Fibroblast of lung (primary cell): ENCODE measurements at regions not wholly inside any gene's neighbourhood (a gene's known extent, or its start where the extent isn't known, plus 50 kb on each side); places are given as distances from the start of the nearest gene placed in this dataset.

Experiments used
- DNase-seq, 2 donors: peaks; one replicate each; pipeline versions ENCODE4 v3.0.0 to v3.0.0-alpha.2; 2010; ENCODE audit warnings: low read depth in 2 of 2
- H2AFZ ChIP-seq: 2 replicates; pipeline ENCODE4 v1.5.1; 2012; ENCODE audit warnings: low read length, control low read depth, inconsistent platforms
- H3K27ac ChIP-seq: 2 replicates; pipeline ENCODE4 v1.5.1; 2011; ENCODE audit warnings: low read length, control low read depth; ENCODE audit not compliant: insufficient read depth
- H3K27me3 ChIP-seq: 2 replicates; pipeline ENCODE4 v1.5.1; 2011; ENCODE audit warnings: mild to moderate bottlenecking, low read length; ENCODE audit not compliant: control insufficient read depth, insufficient read depth
- H3K36me3 ChIP-seq: 2 replicates; pipeline ENCODE4 v1.5.1; 2011; ENCODE audit warnings: low read length; ENCODE audit not compliant: control insufficient read depth, insufficient read depth
- H3K4me1 ChIP-seq: 2 replicates; pipeline ENCODE4 v1.5.1; 2011; ENCODE audit warnings: low read length; ENCODE audit not compliant: control insufficient read depth, insufficient read depth; ENCODE audit errors: extremely low read depth
- H3K4me2 ChIP-seq: 2 replicates; pipeline ENCODE4 v1.5.1; 2011; ENCODE audit warnings: low read length, control low read depth; ENCODE audit not compliant: insufficient read depth; ENCODE audit errors: extremely low read depth
- H3K4me3 ChIP-seq, 4 experiments: fragments of 200-600 bp in 1 of 4; sonication (generic) in 1 of 4; replicated peaks in 1 of 4; 2 replicates each; pipeline ENCODE4 v1.5.1; 2011 to 2016; ENCODE audit warnings: low read length in 4 of 4, low read depth in 3 of 4, mild to moderate bottlenecking in 3 of 4, control low read depth in 2 of 4, inconsistent platforms in 1 of 4, mixed read lengths in 1 of 4; ENCODE audit not compliant: insufficient read depth in 1 of 4; ENCODE audit errors: control extremely low read depth in 1 of 4
- H3K79me2 ChIP-seq: 2 replicates; pipeline ENCODE4 v1.5.1; 2012; ENCODE audit warnings: mild to moderate bottlenecking, low read length, inconsistent platforms; ENCODE audit not compliant: control insufficient read depth, insufficient read depth
- H3K9ac ChIP-seq: 2 replicates; pipeline ENCODE4 v1.5.1; 2011; ENCODE audit warnings: mild to moderate bottlenecking, low read length, control low read depth; ENCODE audit not compliant: insufficient read depth
- H3K9me3 ChIP-seq: 2 replicates; pipeline ENCODE4 v1.5.1; 2012; ENCODE audit warnings: low read depth, low read length; ENCODE audit not compliant: control insufficient read depth, insufficient read depth
- H4K20me1 ChIP-seq: 2 replicates; pipeline ENCODE4 v1.5.1; 2011; ENCODE audit warnings: low read length; ENCODE audit not compliant: control insufficient read depth, insufficient read depth; ENCODE audit errors: extremely low read depth
- CTCF ChIP-seq, 2 donors: IDR thresholded peaks in 1 of 2; conservative IDR thresholded peaks in 1 of 2; 1 replicate in 1 of 2; 2 replicates in 1 of 2; pipeline ENCODE4 v1.5.1; 2011 to 2012; ENCODE audit warnings: low read length in 2 of 2, control low read depth in 1 of 2, inconsistent platforms in 1 of 2, low read depth in 1 of 2, mild to moderate bottlenecking in 1 of 2
- EZH2 ChIP-seq: IDR thresholded peaks from 2 replicates; pipeline ENCODE4 v1.5.1; 2012; ENCODE audit warnings: low read length, control low read depth, mild to moderate bottlenecking; ENCODE audit errors: missing control alignments

GRCh38 chr10:8349610-8350249 lies 295.2 kb downstream of the GATA3 start:
- H3K27me3 ChIP-seq, result no peaks in the 10 kb centered on the region
- H2AFZ ChIP-seq, result no peak overlapping the region
- TF ChIP-seq EZH2 (no peak), CTCF (conservative IDR thresholded peaks at IDR 0.05 in 1 of 2, IDR thresholded peaks at IDR 0.05 in 1 of 2; ENCODE audit: low read depth in 1 of 2, low read length in 2 of 2) (no peak)
- no peaks in the 10 kb centered on the region for H3K9me3 ChIP-seq
- H3K4me1 ChIP-seq, result no peaks in the 10 kb centered on the region
- no peaks in the 10 kb centered on the region for H4K20me1 ChIP-seq
- H3K4me2 ChIP-seq, result no peak overlapping the region
- DNase-seq, result no peak
- no peaks in the 10 kb centered on the region for H3K36me3 ChIP-seq
- H3K79me2 ChIP-seq, result no peaks in the 10 kb centered on the region
- H3K9ac ChIP-seq, result no peak overlapping the region
- no peak overlapping the region for H3K4me3 ChIP-seq
- no peak overlapping the region for H3K27ac ChIP-seq

GRCh38 chr10:8350250-8350967 lies 295.9 kb downstream of the GATA3 start:
- Histone ChIP-seq H4K20me1 (no peaks in the 10 kb centered on the region), H3K9ac (no peak overlapping the region), H3K9me3 (no peaks in the 10 kb centered on the region), H3K27me3 (no peaks in the 10 kb centered on the region), H3K4me2 (no peak overlapping the region), H3K36me3 (no peaks in the 10 kb centered on the region), H2AFZ (no peak overlapping the region), H3K27ac (no peak overlapping the region), H3K79me2 (no peaks in the 10 kb centered on the region), H3K4me3 (no peak overlapping the region), H3K4me1 (no peaks in the 10 kb centered on the region)
- DNase-seq, result peak in 1 of 2 donors; percentile 32
- TF ChIP-seq EZH2, result no peak
- no peak for TF ChIP-seq CTCF (conservative IDR thresholded peaks at IDR 0.05 in 1 of 2, IDR thresholded peaks at IDR 0.05 in 1 of 2; ENCODE audit: low read depth in 1 of 2, low read length in 2 of 2)

- no peaks in the 10 kb centered on the region for H3K9me3 ChIP-seq
Measured at GRCh38 chr10:8352171-8353075, 297.9 kb downstream of the GATA3 start.

More at GRCh38 chr10:8352171-8353075, 297.9 kb downstream of the GATA3 start:
- Histone ChIP-seq H3K27me3 (no peaks in the 10 kb centered on the region), H4K20me1 (no peaks in the 10 kb centered on the region), H3K4me2 (no peak overlapping the region), H3K4me3 (no peak overlapping the region), H3K79me2 (no peaks in the 10 kb centered on the region), H3K4me1 (no peaks in the 10 kb centered on the region), H3K9ac (no peak overlapping the region), H2AFZ (no peak overlapping the region), H3K27ac (no peak overlapping the region), H3K36me3 (no peaks in the 10 kb centered on the region)
- no peak for TF ChIP-seq EZH2
- TF ChIP-seq CTCF (conservative IDR thresholded peaks at IDR 0.05 in 1 of 2, IDR thresholded peaks at IDR 0.05 in 1 of 2; ENCODE audit: low read depth in 1 of 2, low read length in 2 of 2), result no peak
- peak in 1 of 2 donors; percentile 8 for DNase-seq
